NK-92 (cell line): ENCODE measurements at regions not wholly inside any gene's neighbourhood (a gene's known extent, or its start where the extent isn't known, plus 50 kb on each side); places are given as distances from the start of the nearest gene placed in this dataset.
"Not testable (repeated sequence)": the region's sequence is repeated elsewhere in the genome, so short reads cannot be mapped to it uniquely, and the experiment has no call there.

Source experiments
- DNase-seq: peaks from one replicate; lab custom pipeline; 2025; ENCODE audit not compliant: unreplicated experiment; lab: John Stamatoyannopoulos, UW

DNA sequence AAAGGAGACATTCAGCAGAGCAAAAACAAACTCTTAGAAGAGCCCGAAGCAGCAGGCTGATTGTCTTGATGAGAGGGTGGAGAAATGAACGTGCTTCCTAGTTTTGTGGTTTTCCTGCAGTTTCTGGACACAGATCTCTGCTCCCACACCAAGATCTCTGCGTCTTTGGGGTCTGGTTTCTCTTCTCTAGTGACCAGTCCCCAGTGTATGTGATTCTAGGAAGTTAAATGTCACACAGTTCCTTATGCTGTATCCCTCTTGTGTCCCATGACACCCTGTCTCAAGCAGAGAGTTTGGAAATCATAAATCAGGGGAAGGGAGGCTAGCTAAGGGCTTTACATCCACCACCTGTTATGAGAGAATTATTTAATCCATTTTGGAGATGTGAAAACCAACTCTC, 55.4 kb upstream of the KLF14 start:
- no peak for DNase-seq

- DNase-seq, result no peak
Measured at GRCh38 chr7:130791746-130792145, 57.7 kb upstream of the KLF14 start.

GRCh38 chr7:130793855-130794618, 60.0 kb upstream of the KLF14 start:
- DNase-seq, result no peak

DNA sequence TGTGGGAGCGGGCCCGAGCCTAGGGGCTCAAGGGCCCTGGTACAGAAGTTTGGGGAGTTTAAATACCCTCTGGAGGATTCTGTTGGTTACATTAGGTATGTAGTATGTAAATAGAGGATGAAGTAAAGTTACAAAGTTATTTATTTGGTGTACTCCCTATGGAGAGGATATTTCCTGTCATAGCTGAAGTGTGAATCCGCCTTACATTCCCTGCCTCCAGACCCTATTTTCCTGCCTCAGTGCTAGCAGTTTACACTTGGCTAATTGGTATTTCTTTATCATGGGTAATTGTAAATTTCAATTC, 60.6 kb upstream of the KLF14 start:
- DNase-seq, result no peak

GRCh38 chr7:130796425-130796824, 62.4 kb upstream of the KLF14 start:
- DNase-seq, result not testable (repeated sequence)

- DNase-seq, result no peak
Measured at GRCh38 chr7:130803127-130803526, 69.1 kb upstream of the KLF14 start.

DNA sequence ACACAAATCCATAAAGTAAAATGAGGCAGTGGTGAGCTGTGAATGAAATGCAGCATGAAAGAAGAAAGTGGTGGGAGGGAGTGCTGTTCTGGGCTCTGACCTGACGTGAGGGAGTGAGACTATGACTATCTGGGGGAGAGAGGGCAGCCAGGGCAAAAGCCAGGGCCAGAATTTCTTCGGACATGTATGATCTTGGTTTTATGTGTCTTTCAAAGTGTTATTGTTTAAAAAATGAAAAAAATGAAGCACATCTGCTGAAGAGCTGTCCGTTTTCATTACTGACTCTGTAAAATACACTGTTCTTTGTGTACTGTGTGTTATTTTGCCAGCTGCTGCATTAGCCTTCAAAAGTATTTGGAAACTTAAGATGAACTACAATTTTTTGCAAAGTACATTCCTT, 70.2 kb upstream of the KLF14 start:
- DNase-seq, result no peak

DNA sequence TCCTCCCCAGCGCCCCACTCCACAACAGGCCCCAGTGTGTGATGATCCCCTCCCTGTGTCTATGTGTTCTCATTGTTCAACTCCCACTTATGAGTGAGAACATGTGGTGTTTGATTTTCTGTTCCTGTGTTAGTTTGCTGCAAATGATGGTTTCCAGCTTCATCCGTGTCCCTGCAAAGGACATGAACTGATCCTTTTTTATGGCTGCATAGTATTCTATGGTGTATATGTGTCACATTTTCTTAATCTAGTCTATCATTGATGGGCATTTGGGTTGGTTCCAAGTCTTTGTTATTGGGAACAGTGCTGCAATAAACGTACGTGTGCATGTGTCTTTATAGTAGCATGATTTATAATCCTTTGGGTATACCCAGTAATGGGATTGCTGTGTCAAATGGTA, 78.8 kb upstream of the KLF14 start:
- not testable (repeated sequence) for DNase-seq

- DNase-seq, result no peak
Measured at GRCh38 chr7:130814778-130815335, 80.8 kb upstream of the KLF14 start.

DNA sequence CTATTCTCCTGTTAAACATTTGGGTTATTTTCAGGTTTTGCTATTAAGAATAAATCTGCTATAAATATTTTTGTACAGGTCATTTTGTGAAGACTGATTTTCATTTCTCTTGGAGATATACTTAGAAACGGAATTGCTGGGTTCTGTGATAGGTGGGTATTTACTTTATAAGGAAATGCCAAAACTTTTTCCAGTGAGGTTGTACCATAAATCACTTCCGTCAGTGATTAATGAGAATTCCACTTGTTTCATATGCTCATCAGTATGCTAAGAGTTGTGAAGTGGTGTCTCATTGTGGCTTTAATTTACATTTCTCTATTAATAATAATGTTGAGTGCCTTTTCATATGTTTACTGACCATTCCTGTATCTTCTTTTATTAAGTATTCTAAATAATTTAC, 84.0 kb upstream of the KLF14 start:
- DNase-seq, result no peak

DNA sequence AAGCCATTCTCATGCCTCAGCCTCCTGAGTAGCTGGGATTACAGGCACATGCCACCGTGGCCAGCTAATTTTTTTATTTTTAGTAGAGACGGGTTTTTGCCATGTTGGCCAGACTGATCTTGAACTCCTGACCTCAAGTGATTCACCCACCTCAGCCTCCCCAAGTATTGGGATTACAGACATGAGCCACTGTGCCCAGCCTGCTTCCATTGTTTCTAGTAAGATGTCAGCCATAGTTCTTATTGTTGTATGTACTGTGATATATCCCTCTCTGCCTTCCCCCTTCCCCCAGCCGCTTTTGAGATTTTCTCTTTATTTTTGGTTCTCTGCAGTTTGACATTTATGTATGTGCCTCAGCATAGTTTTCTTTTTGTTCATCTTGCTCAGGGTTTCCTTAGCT, 87.9 kb upstream of the KLF14 start:
- DNase-seq, result no peak

DNA sequence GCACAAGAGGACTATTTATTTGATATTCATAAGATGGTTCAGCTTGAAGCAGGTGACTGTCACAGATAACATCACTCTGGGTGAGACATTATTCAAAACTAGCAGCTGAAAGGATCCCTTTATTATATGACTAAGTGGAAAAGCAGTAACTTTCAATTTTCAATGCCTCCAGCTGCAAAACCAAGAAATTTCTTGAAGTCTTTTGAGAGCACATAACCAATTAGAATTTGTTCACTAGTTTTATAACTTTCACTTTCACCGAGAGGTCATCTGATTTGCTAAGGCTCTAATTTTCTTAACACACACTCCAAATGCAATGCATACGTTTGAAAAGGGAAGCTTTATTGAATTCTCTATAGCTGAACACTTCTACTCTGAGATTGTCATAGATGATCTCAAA, 88.6 kb upstream of the KLF14 start:
- no peak for DNase-seq

DNA sequence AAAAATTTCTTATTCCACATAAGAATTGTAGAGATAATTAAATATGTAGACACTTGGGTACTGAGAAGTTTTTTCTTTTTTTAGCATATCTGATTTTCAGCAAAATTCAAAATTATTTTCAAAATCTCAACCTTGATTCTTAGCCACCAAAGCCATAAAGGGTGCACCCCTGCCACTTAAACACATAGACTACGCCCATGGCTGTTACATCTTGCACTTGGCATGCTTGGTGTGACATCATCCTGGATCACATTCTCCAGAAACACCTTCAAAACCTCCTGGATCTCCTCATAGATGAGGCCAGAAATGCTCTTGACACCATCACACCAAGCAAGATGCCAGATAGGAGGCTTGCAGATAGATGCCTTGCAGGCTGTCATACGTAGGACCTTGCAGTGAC, 89.1 kb upstream of the KLF14 start:
- DNase-seq, result no peak

DNA sequence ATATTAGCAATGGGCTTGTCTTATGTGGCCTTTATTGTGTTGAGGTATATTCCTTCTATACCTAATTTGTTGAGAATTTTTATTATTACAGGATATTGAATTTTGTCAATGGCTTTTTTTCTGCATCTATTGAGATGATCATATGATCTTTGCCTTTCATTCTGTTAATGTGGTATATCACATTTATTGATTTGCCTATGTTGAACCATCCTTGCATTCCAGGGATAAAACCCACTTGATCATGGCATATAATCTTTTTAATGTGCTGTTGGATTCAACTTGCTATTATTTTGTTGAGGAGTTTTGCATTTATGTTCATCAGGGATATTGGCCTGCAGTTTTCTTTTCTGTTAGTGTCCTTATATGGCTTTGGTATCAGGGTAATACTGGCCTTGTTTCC, 91.8 kb upstream of the KLF14 start:
- no peak for DNase-seq

DNA sequence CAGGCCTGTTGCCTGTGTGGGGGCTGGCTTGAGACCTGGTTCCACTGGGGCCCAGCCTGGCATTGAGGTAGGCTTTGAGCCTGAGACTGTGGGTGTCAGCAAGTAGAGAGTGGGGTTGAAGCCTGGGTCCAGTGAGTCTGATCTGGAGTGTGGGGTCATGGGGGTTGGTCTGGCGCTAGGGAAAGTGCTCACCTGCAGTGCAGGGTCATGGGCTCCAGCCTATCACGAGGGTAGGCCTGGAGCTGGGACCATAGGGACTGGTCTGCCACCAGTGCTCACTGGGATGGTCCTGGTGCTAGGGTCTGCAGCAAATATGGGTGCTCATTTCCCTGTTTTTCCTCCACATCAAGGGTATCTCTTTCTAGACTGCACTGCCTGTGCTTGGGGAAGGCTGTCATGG, 95.4 kb upstream of the KLF14 start:
- DNase-seq, result no peak

- DNase-seq, result no peak
Measured at GRCh38 chr7:130831322-130831721, 97.3 kb upstream of the KLF14 start.

DNA sequence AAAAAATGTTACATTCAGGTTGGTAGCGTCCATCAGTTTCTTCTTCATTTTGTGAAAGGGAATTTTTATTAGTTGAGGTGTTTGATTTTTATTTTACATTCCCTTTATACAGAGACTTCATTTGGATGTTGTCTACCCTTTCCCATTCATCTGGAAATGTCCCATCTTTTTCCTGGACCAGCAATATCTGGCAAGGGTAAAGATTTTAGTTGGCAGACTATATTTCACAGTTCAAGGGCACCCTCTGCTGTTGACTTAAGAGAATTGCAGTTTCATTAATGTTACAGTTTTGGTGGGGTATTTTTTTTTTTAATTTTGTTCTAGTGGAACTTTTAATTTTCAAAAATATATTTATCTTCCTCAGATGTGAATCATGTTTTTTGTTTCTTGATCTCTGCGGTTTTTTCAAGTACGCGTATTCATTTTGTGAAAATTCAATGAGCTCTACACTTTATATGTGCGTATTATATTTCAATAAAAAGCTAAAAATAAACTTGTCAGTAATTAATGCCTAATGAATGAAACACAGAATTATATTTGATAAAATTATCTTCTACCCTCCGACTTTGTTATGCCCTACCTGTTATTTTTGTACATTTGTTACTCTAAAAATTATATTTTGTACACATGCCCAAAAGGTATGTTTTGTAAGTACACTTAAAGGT, 97.9 kb upstream of the KLF14 start:
- DNase-seq, result no peak

DNA sequence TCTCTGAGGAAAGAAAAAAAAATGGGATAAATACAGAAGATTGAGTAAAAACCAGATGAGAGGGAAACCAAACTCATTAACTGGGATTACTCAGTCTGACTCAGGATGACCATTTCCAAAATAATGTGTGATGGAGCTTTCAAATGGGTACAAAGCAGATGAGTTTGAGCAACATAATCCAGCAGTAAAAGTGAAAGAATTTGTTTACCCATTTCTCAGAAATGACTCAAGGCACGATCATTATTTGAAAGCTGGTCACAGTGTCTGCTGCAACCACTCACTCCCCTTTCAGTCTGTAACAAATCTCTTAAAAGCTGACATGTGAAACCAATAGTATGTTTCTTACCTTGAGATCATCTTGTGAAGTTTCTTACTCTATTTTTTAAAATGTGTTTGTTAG, 104.7 kb upstream of the KLF14 start:
- no peak for DNase-seq

DNA sequence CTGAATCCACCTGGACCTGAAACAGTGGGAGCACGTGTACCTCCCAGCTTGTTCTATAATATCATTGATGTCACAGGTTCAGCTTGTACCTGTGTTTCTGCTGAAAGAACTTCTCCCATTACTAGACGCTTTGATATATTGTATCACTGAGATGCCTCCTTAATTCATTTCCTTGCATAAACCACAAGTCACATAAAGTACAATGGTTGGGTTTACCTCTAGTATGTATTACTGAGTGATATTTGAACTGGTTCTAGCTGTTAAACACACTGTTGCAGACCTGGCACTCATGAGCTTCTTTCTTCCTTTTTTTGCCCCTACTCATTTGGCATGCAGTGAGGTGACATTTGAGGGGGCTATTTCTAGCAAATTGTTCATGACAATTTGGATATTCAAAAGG, 106.6 kb upstream of the KLF14 start:
- DNase-seq, result no peak

- DNase-seq, result no peak
Measured at GRCh38 chr7:130841416-130841815, 107.4 kb upstream of the KLF14 start.

GRCh38 chr7:130843703-130844102, 109.7 kb upstream of the KLF14 start:
- no peak for DNase-seq

DNA sequence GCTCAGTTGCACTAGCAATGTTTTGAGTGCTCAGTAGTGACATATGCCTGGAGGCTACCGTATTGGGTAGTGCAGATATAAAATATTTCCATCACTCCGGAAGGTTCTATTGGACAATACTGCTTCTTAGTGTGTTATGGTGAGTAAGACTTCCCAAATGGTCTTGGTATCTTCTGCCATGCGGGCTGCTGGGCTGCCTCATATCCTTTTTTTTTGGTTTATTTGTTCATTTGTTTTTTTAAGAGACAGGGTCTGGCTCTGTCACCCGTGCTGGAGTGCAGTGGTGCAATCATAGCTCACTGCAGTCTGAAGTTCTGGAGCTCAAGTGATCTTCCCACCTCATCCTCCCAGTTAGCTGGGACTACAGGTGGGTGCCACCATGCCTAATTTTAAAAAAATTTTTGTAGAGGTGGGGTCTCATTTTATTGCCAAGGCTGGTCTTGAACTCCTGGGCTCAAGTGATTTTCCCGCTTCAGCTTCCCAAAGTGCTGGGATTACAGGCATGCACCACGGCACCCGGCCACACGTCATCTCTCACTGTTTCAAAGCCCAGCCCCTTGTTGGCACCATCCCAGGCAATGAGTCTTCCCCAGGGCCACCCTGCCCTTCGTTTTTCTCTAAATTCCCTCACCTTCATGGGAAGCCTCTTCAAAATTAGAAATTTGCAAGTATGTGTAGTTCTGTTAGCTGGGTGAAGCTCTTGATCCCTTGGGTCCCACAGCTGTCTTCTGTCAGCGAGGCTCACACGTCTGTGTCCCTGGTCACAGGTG, 111.0 kb upstream of the KLF14 start:
- no peak for DNase-seq
